Breast epithelium (tissue), 3 donors: ENCODE measurements at regions not wholly inside any gene's neighbourhood (a gene's known extent, or its start where the extent isn't known, plus 50 kb on each side); places are given as distances from the start of the nearest gene placed in this dataset.

Source experiments
- CTCF ChIP-seq, 3 donors: fragments of 450-650 bp; IDR thresholded peaks; one replicate each; pipeline ENCODE4 v1.5.1; 2016 to 2017; ENCODE audit warnings: antibody characterized with exemption in 3 of 3, mild to moderate bottlenecking in 3 of 3, moderate library complexity in 3 of 3
- POLR2AphosphoS5 ChIP-seq, 3 donors: sonication (generic); formaldehyde crosslinking; IDR thresholded peaks; one replicate each; pipeline ENCODE4 v1.6.1; 2017; ENCODE audit warnings: antibody characterized with exemption in 3 of 3

DNA sequence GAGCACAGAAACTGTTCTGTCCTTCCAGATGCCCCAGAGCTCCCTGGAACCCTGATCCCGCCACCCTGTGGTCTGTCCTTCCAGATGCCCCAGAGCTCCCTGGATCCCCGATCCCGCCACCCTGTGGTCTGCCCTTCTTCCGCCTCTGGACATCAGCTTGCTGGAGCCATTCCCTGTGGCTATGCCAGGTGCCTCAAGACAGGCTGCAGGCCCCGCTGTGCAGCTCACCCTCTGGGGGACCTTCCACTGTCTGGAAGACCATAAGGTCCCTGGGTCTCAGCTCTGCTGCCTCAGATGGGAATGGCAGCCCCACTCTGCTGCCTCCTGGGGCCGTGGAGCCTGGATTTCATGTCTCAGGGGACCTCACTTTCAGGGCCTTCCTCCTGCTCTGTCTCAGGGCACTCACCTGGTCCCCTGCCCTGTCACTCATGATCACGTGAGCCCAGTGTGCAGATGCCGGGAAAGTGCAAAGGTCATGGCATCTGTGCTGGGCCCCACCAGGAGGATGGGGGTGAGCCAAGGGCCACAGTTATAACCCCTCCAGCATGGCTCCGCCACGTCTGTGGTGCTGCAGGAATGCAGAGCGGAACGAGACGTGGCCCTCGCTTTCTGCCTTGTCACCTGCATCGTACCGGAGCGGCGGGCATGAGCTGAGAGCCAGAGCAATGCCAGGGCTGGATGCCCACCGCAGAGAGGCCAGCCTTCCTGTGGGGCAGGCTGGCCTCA lies 1520.7 kb downstream of the BRD1 start:
- no peak for TF ChIP-seq CTCF (IDR thresholded peaks at IDR 0.05)
- TF ChIP-seq POLR2AphosphoS5 (IDR thresholded peaks at IDR 0.05), result no peak
